ENCODE measurements at regions not wholly inside any gene's neighbourhood (a gene's known extent, or its start where the extent isn't known, plus 50 kb on each side); places are given as distances from the start of the nearest gene placed in this dataset.

DNA sequence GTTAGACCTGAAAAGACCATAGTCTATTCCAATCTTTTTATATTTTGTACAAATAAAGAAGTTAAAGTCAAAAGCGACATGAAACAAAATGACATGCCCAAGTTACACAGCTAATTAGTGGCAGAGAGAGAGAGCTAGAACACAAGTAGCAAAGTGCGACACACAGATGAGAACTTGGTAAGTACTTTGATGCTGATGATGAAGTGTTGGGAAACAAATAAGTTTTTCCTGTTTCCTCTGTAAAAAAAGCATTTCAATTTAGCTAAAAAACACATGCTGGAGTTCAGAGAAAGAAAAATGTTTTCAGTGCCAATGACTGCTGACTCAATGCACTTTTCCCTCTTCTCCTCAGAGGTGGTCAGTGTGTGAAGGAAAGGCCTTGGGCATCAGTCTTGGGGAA is 226.9 kb downstream of the PAX3 start:
- H3K4me1 Mint-ChIP-seq, result peaks cover 22% of the 10 kb centered on the region
- no peak overlapping the region for H3K4me3 Mint-ChIP-seq
- no peaks in the 10 kb centered on the region for H3K27me3 Mint-ChIP-seq (ENCODE audit: low read depth)
- DNase-seq (ENCODE audit: low read depth, low spot score), result no peak
- TF ChIP-seq CTCF (conservative IDR thresholded peaks at IDR 0.05), result no peak
- peaks cover 6% of the 10 kb centered on the region for H3K9me3 Mint-ChIP-seq
- no peak overlapping the region for H3K27ac Mint-ChIP-seq (ENCODE audit: unreplicated experiment)
- H3K36me3 Mint-ChIP-seq (ENCODE audit: low read depth), result peaks cover 5% of the 10 kb centered on the region

DNA sequence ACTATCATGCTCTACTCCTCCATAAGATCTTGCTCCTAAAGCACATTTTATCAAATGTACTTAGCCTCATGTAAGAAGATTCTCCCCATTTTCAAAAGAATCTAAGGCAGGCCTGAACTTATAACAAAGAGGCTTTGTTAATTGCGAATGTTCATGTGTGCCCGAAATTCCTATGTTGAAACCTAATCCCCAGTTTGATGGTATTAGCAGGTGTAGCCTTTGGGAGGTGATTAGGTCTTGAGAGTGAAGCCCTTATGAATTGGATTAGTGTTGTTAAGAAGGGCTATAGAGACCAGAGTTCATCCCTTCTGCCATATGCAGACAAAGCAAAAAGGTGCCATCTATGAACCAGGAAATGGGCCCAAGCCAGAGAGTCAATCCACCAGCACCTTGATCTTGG is 234.5 kb downstream of the PAX3 start:
- Mint-ChIP-seq H3K4me1 (peaks cover 31% of the 10 kb centered on the region), H3K36me3 (ENCODE audit: low read depth) (peaks cover 2% of the 10 kb centered on the region), H3K4me3 (no peak overlapping the region), H3K27ac (ENCODE audit: unreplicated experiment) (no peak overlapping the region), H3K9me3 (no peaks in the 10 kb centered on the region), H3K27me3 (ENCODE audit: low read depth) (peaks cover 18% of the 10 kb centered on the region)
- no peak for TF ChIP-seq CTCF (conservative IDR thresholded peaks at IDR 0.05)
- no peak for DNase-seq (ENCODE audit: low read depth, low spot score)

DNA sequence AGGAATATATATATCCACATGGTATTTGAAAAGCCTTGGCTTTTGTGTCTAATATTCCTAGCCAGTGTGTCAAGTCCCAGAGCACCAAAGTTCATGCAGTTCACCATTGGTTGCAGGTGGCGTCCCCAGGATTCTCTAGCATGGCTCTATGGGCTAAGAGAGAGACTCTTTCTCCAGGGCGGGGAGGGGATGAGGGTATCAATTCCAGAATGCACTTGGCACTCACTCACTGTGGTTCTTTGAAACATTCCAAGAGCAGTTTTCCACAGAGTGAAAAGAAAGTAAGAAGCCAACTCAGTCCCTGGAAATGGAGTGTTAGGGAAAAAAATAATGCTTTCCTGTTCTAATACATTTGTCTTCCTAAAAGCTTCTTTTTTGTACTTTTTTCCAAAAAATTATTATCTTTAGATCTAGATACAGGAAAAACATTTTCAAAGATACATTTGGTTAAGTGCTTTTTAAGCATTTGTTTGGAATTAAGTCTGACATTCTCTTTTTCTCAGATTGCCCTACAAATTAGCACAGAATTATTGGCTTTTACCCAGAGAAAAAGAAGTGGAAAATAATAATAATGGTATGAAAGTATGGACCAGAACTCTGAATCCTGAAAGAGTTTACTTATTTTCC is 239.9 kb downstream of the PAX3 start:
- Mint-ChIP-seq H3K4me3 (no peak overlapping the region), H3K27ac (ENCODE audit: unreplicated experiment) (peak overlapping the region; percentile 37), H3K27me3 (ENCODE audit: low read depth) (peaks cover 54% of the 10 kb centered on the region), H3K9me3 (no peaks in the 10 kb centered on the region), H3K36me3 (ENCODE audit: low read depth) (no peaks in the 10 kb centered on the region), H3K4me1 (peaks cover 34% of the 10 kb centered on the region)
- TF ChIP-seq CTCF (conservative IDR thresholded peaks at IDR 0.05), result no peak
- DNase-seq (ENCODE audit: low read depth, low spot score), result no peak

DNA sequence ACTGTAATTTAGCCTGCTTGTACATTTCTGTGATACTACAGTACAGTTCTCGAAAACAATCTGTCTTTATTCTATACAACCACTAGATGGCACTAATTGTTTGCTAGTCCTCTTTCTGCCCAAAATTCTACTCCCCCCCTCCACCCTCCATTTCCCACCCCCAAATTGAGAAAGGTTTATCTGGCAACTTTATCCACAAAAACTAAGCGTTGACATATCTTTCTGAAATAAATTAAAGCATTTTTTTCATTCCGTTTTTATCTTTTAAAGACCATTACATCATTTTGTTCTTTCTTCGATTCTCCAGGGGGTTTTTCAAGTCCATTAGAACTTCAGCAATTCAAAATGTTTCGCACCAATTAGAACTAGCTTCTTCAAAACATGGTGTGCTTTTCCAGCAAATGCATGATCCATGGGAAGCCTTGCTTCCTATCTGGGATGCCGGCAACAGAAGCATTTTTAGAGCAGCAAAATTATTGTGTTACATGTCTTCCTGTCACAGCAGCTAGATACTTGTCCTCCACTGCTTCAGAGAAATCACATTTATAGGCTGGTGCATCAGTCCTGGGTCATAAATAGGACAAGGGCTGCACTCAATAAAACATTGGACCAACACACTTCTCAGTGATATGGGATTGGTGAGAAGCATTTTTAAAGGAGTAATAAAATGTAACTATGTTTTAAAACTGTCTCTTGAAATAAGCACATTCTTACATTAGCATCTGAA is 241.3 kb downstream of the PAX3 start:
- Mint-ChIP-seq H3K27me3 (ENCODE audit: low read depth) (peaks cover 67% of the 10 kb centered on the region), H3K36me3 (ENCODE audit: low read depth) (no peaks in the 10 kb centered on the region), H3K27ac (ENCODE audit: unreplicated experiment) (no peak overlapping the region), H3K4me1 (peaks cover 39% of the 10 kb centered on the region), H3K9me3 (no peaks in the 10 kb centered on the region), H3K4me3 (no peak overlapping the region)
- TF ChIP-seq CTCF (conservative IDR thresholded peaks at IDR 0.05), result peak; percentile 81
- no peak for DNase-seq (ENCODE audit: low read depth, low spot score)

GRCh38 chr2:222055328-222055727 is 243.5 kb downstream of the PAX3 start:
- H3K9me3 Mint-ChIP-seq, result no peaks in the 10 kb centered on the region
- peaks cover 56% of the 10 kb centered on the region for H3K27me3 Mint-ChIP-seq (ENCODE audit: low read depth)
- H3K27ac Mint-ChIP-seq (ENCODE audit: unreplicated experiment), result no peak overlapping the region
- DNase-seq (ENCODE audit: low read depth, low spot score), result no peak
- no peak overlapping the region for H3K4me3 Mint-ChIP-seq
- no peak for TF ChIP-seq CTCF (conservative IDR thresholded peaks at IDR 0.05)
- H3K4me1 Mint-ChIP-seq, result peaks cover 23% of the 10 kb centered on the region
- H3K36me3 Mint-ChIP-seq (ENCODE audit: low read depth), result no peaks in the 10 kb centered on the region
